ENCODE measurements at regions not wholly inside any gene's neighbourhood (a gene's known extent, or its start where the extent isn't known, plus 50 kb on each side); places are given as distances from the start of the nearest gene placed in this dataset.

- CTCF ChIA-PET: no interaction called here
- Histone ChIP-seq H3K79me2 (ENCODE audit: insufficient read depth) (no peaks in the 10 kb centered on the region), H3K4me1 (ENCODE audit: control insufficient read depth in 1 of 2, insufficient read depth in 2 of 2, low read depth in 1 of 2, low read length in 1 of 2) (no peaks in the 10 kb centered on the region), H2AFZ (ENCODE audit: low read depth) (no peak overlapping the region), H3K27me3 (ENCODE audit: insufficient read depth) (no peaks in the 10 kb centered on the region), H3K4me2 (no peak overlapping the region), H3K9me2 (no peaks in the 10 kb centered on the region), H3F3A (replicated peaks; ENCODE audit: insufficient read depth) (no peaks in the 10 kb centered on the region), H3K9me3 (no peaks in the 10 kb centered on the region), H3K36me3 (replicated peaks in 1 of 2; ENCODE audit: control insufficient read depth in 1 of 2, insufficient read depth in 2 of 2, low read length in 1 of 2) (no peaks in the 10 kb centered on the region), H4K20me1 (ENCODE audit: insufficient read depth) (no peaks in the 10 kb centered on the region), H3K4me3 (ENCODE audit: low read depth in 2 of 2, low read length in 1 of 2) (no peak overlapping the region), H3K9ac (no peak overlapping the region), H3K27ac (ENCODE audit: low read depth in 2 of 2, low read length in 1 of 2) (no peak overlapping the region)
- 45% methylated on average over 1 of the region's 1 CpG for WGBS (ENCODE audit: low lambda C conversion rate)
- DNase-seq: no peak
- TF ChIP-seq YY1 (IDR thresholded peaks at IDR 0.05; ENCODE audit: low read depth): no peak
- no peak for TF ChIP-seq NRF1 (IDR thresholded peaks at IDR 0.05; ENCODE audit: low read depth, low read length)
- no peak for TF ChIP-seq FOXM1 (IDR thresholded peaks at IDR 0.05; ENCODE audit: low read depth)
- TF ChIP-seq FOSL2 (IDR thresholded peaks at IDR 0.05; ENCODE audit: borderline replicate concordance, low read depth): no peak
- no peak for TF ChIP-seq PBX3 (IDR thresholded peaks at IDR 0.05)
- TF ChIP-seq, protein P1, sequence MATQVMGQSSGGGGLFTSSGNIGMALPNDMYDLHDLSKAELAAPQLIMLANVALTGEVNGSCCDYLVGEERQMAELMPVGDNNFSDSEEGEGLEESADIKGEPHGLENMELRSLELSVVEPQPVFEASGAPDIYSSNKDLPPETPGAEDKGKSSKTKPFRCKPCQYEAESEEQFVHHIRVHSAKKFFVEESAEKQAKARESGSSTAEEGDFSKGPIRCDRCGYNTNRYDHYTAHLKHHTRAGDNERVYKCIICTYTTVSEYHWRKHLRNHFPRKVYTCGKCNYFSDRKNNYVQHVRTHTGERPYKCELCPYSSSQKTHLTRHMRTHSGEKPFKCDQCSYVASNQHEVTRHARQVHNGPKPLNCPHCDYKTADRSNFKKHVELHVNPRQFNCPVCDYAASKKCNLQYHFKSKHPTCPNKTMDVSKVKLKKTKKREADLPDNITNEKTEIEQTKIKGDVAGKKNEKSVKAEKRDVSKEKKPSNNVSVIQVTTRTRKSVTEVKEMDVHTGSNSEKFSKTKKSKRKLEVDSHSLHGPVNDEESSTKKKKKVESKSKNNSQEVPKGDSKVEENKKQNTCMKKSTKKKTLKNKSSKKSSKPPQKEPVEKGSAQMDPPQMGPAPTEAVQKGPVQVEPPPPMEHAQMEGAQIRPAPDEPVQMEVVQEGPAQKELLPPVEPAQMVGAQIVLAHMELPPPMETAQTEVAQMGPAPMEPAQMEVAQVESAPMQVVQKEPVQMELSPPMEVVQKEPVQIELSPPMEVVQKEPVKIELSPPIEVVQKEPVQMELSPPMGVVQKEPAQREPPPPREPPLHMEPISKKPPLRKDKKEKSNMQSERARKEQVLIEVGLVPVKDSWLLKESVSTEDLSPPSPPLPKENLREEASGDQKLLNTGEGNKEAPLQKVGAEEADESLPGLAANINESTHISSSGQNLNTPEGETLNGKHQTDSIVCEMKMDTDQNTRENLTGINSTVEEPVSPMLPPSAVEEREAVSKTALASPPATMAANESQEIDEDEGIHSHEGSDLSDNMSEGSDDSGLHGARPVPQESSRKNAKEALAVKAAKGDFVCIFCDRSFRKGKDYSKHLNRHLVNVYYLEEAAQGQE (IDR thresholded peaks at IDR 0.05; ENCODE audit: low read depth, low read length): no peak
- no peak for TF ChIP-seq RXRA (IDR thresholded peaks at IDR 0.05; ENCODE audit: borderline replicate concordance, low read depth)
- TF ChIP-seq, protein P2, sequence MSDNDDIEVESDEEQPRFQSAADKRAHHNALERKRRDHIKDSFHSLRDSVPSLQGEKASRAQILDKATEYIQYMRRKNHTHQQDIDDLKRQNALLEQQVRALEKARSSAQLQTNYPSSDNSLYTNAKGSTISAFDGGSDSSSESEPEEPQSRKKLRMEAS (IDR thresholded peaks at IDR 0.05; ENCODE audit: low read depth): no peak
- no peak for TF ChIP-seq EP300 (IDR thresholded peaks at IDR 0.05; ENCODE audit: borderline replicate concordance in 1 of 2, low read depth in 1 of 2, low read length in 1 of 2)
- no peak for TF ChIP-seq CHD2 (IDR thresholded peaks at IDR 0.05; ENCODE audit: low read length, partially characterized antibody)
- TF ChIP-seq, protein P3, sequence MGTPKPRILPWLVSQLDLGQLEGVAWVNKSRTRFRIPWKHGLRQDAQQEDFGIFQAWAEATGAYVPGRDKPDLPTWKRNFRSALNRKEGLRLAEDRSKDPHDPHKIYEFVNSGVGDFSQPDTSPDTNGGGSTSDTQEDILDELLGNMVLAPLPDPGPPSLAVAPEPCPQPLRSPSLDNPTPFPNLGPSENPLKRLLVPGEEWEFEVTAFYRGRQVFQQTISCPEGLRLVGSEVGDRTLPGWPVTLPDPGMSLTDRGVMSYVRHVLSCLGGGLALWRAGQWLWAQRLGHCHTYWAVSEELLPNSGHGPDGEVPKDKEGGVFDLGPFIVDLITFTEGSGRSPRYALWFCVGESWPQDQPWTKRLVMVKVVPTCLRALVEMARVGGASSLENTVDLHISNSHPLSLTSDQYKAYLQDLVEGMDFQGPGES (IDR thresholded peaks at IDR 0.05; ENCODE audit: low read depth, low read length): no peak
- TF ChIP-seq JUND (IDR thresholded peaks at IDR 0.05): no peak
- no peak for TF ChIP-seq TEAD4 (IDR thresholded peaks at IDR 0.05; ENCODE audit: borderline replicate concordance, insufficient read depth)
- TF ChIP-seq, protein P4, sequence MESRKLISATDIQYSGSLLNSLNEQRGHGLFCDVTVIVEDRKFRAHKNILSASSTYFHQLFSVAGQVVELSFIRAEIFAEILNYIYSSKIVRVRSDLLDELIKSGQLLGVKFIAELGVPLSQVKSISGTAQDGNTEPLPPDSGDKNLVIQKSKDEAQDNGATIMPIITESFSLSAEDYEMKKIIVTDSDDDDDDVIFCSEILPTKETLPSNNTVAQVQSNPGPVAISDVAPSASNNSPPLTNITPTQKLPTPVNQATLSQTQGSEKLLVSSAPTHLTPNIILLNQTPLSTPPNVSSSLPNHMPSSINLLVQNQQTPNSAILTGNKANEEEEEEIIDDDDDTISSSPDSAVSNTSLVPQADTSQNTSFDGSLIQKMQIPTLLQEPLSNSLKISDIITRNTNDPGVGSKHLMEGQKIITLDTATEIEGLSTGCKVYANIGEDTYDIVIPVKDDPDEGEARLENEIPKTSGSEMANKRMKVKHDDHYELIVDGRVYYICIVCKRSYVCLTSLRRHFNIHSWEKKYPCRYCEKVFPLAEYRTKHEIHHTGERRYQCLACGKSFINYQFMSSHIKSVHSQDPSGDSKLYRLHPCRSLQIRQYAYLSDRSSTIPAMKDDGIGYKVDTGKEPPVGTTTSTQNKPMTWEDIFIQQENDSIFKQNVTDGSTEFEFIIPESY (IDR thresholded peaks at IDR 0.05; ENCODE audit: borderline replicate concordance, low read depth): no peak
- TF ChIP-seq EZH2phosphoT487 (IDR thresholded peaks at IDR 0.05; ENCODE audit: borderline replicate concordance, low read depth): no peak
- POLR2A ChIA-PET: no interaction called here
Observed at GRCh38 chr3:176879710-176880109, 317.6 kb downstream of the TBL1XR1 start.

All from SK-N-SH (cell line).